HL-60 (cell line): ENCODE measurements at regions not wholly inside any gene's neighbourhood (a gene's known extent, or its start where the extent isn't known, plus 50 kb on each side); places are given as distances from the start of the nearest gene placed in this dataset.

Experiments used
- CTCF ChIP-seq: IDR thresholded peaks from one replicate; pipeline ENCODE4 v1.5.1; 2011; ENCODE audit warnings: low read length, control low read depth, inconsistent platforms; ENCODE audit not compliant: insufficient read depth
- POLR2AphosphoS5 ChIP-seq: IDR thresholded peaks from 2 replicates; pipeline ENCODE4 v1.6.1; 2012; ENCODE audit warnings: low read depth
- SPI1 ChIP-seq: IDR thresholded peaks from 2 replicates; pipeline ENCODE4 v1.6.1; 2012; ENCODE audit warnings: low read depth, mild to moderate bottlenecking, borderline replicate concordance

- TF ChIP-seq CTCF (no peak), SPI1 (no peak), POLR2AphosphoS5 (no peak)
Measured at GRCh38 chr13:107548338-107548737, 667.0 kb downstream of the LIG4 start.
